Right lobe of liver (tissue), 4 donors: ENCODE measurements at regions not wholly inside any gene's neighbourhood (a gene's known extent, or its start where the extent isn't known, plus 50 kb on each side); places are given as distances from the start of the nearest gene placed in this dataset.
"Not testable (repeated sequence)": the region's sequence is repeated elsewhere in the genome, so short reads cannot be mapped to it uniquely, and the experiment has no call there.

Experiments
- CTCF ChIP-seq, 4 donors: fragments of 200-600 bp in 3 of 4; fragments of 450-650 bp in 1 of 4; IDR thresholded peaks; one replicate each; pipeline versions ENCODE4 v1.5.1 to v1.8.0; 2016 to 2022; ENCODE audit warnings: antibody characterized with exemption in 4 of 4, mild to moderate bottlenecking in 2 of 4
- POLR2A ChIP-seq: fragments of 450-650 bp; IDR thresholded peaks from one replicate; pipeline ENCODE4 v1.6.1; 2017; ENCODE audit warnings: antibody characterized with exemption, mild to moderate bottlenecking
- donor health status: DM: no; HTN: no; CAD: no.
- donor health status: DM: no; HTN: no; CAD: no.
- donor health status: DM: no; HTN: yes; CAD: no.

GRCh38 chr16:32120372-32120771, 132.7 kb upstream of the TP53TG3D start:
- not testable (repeated sequence) for TF ChIP-seq POLR2A; CTCF (IDR thresholded peaks at IDR 0.05)
